Gastrocnemius medialis (tissue), 4 donors: ENCODE measurements at regions not wholly inside any gene's neighbourhood (a gene's known extent, or its start where the extent isn't known, plus 50 kb on each side); places are given as distances from the start of the nearest gene placed in this dataset.

ENCODE experiments used
- POLR2A ChIP-seq, 2 donors: fragments of 450-650 bp; IDR thresholded peaks; one replicate each; pipeline ENCODE4 v1.6.1; 2017; ENCODE audit warnings: antibody characterized with exemption in 2 of 2, mild to moderate bottlenecking in 2 of 2, moderate library complexity in 2 of 2
- TF ChIP-seq, protein P1 (sequence below), 5 experiments: fragments of 450-650 bp in 3 of 5; fragments of 200-600 bp in 2 of 5; sonication (generic) in 2 of 5; IDR thresholded peaks in 4 of 5; conservative IDR thresholded peaks in 1 of 5; 1 replicate in 4 of 5; 2 replicates in 1 of 5; pipeline ENCODE4 v1.5.1; 2016 to 2019; ENCODE audit warnings: antibody characterized with exemption in 5 of 5, mild to moderate bottlenecking in 3 of 5, moderate library complexity in 3 of 5

DNA sequence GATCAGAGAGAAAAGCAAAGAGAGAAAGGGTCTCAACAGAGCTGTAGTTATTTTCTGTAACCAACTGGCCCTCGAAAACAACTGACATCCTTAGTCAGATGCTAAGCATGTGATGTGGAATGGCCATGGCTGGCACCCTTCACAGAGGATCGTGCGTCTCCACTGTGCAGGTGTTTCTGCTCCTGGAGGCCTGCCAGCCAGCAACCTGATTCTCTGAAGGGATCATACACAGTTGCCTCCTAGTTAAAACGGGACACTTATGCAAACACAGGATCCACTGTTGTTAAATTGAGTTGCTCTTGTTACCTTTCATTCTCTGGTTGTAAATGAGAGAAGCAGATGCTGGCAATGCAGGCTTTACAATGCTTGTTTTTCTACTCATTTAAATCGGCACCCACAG lies 148.5 kb downstream of the HDGFL1 start:
- no peak for TF ChIP-seq POLR2A (IDR thresholded peaks at IDR 0.05)
- TF ChIP-seq, protein P1, sequence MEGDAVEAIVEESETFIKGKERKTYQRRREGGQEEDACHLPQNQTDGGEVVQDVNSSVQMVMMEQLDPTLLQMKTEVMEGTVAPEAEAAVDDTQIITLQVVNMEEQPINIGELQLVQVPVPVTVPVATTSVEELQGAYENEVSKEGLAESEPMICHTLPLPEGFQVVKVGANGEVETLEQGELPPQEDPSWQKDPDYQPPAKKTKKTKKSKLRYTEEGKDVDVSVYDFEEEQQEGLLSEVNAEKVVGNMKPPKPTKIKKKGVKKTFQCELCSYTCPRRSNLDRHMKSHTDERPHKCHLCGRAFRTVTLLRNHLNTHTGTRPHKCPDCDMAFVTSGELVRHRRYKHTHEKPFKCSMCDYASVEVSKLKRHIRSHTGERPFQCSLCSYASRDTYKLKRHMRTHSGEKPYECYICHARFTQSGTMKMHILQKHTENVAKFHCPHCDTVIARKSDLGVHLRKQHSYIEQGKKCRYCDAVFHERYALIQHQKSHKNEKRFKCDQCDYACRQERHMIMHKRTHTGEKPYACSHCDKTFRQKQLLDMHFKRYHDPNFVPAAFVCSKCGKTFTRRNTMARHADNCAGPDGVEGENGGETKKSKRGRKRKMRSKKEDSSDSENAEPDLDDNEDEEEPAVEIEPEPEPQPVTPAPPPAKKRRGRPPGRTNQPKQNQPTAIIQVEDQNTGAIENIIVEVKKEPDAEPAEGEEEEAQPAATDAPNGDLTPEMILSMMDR (IDR thresholded peaks at IDR 0.05 in 4 of 5, conservative IDR thresholded peaks at IDR 0.05 in 1 of 5): no peak
